ENCODE measurements at regions not wholly inside any gene's neighbourhood (a gene's known extent, or its start where the extent isn't known, plus 50 kb on each side); places are given as distances from the start of the nearest gene placed in this dataset.

GRCh38 chr12:44930972-44931600 lies 55.0 kb upstream of the NELL2 start:
- TF ChIP-seq, protein P1, sequence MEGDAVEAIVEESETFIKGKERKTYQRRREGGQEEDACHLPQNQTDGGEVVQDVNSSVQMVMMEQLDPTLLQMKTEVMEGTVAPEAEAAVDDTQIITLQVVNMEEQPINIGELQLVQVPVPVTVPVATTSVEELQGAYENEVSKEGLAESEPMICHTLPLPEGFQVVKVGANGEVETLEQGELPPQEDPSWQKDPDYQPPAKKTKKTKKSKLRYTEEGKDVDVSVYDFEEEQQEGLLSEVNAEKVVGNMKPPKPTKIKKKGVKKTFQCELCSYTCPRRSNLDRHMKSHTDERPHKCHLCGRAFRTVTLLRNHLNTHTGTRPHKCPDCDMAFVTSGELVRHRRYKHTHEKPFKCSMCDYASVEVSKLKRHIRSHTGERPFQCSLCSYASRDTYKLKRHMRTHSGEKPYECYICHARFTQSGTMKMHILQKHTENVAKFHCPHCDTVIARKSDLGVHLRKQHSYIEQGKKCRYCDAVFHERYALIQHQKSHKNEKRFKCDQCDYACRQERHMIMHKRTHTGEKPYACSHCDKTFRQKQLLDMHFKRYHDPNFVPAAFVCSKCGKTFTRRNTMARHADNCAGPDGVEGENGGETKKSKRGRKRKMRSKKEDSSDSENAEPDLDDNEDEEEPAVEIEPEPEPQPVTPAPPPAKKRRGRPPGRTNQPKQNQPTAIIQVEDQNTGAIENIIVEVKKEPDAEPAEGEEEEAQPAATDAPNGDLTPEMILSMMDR (IDR thresholded peaks at IDR 0.05; ENCODE audit: low read depth, low read length): peak; percentile 13
- no peak for TF ChIP-seq POLR2A (IDR thresholded peaks at IDR 0.05; ENCODE audit: extremely low read depth, insufficient read length)
- TF ChIP-seq, protein P2, sequence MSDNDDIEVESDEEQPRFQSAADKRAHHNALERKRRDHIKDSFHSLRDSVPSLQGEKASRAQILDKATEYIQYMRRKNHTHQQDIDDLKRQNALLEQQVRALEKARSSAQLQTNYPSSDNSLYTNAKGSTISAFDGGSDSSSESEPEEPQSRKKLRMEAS (IDR thresholded peaks at IDR 0.05; ENCODE audit: low read depth, low read length): no peak
